ENCODE measurements at regions not wholly inside any gene's neighbourhood (a gene's known extent, or its start where the extent isn't known, plus 50 kb on each side); places are given as distances from the start of the nearest gene placed in this dataset.

GRCh38 chr14:98184457-98184856, 1087.5 kb downstream of the BCL11B start:
- Histone ChIP-seq H3K27ac (no peak overlapping the region), H3K4me3 (no peak overlapping the region), H3K4me2 (no peak overlapping the region), H3K36me3 (replicated peaks; ENCODE audit: insufficient read depth, low read depth) (no peaks in the 10 kb centered on the region), H4K20me1 (ENCODE audit: insufficient read depth, poor library complexity, severe bottlenecking) (no peaks in the 10 kb centered on the region), H3K79me2 (no peaks in the 10 kb centered on the region), H3K9me2 (replicated peaks; ENCODE audit: insufficient read depth) (no peaks in the 10 kb centered on the region), H3K27me3 (no peaks in the 10 kb centered on the region), H3K9me3 (ENCODE audit: low read depth) (no peaks in the 10 kb centered on the region), H3K4me1 (ENCODE audit: insufficient read depth) (no peaks in the 10 kb centered on the region), H2AFZ (no peak overlapping the region)
- TF ChIP-seq CTCF (IDR thresholded peaks at IDR 0.05; ENCODE audit: poor library complexity), result no peak
- no peak for TF ChIP-seq EZH2phosphoT487 (IDR thresholded peaks at IDR 0.05; ENCODE audit: low read depth, severe bottlenecking, unreplicated experiment)
- TF ChIP-seq EZH2 (IDR thresholded peaks at IDR 0.05; ENCODE audit: borderline replicate concordance), result no peak
- DNase-seq (ENCODE audit: low spot score), result no peak
- 90% methylated on average over 6 of the region's 6 CpGs for WGBS (ENCODE audit: low lambda C conversion rate, missing lambda C conversion rate)

- no peak for DNase-seq (ENCODE audit: low spot score)
- no peak overlapping the region for H2AFZ ChIP-seq
- TF ChIP-seq EZH2 (IDR thresholded peaks at IDR 0.05; ENCODE audit: borderline replicate concordance) (no peak), EZH2phosphoT487 (IDR thresholded peaks at IDR 0.05; ENCODE audit: low read depth, severe bottlenecking, unreplicated experiment) (no peak), CTCF (IDR thresholded peaks at IDR 0.05; ENCODE audit: poor library complexity) (no peak)
- H3K36me3 ChIP-seq (replicated peaks; ENCODE audit: insufficient read depth, low read depth), result no peaks in the 10 kb centered on the region
- no peaks in the 10 kb centered on the region for H4K20me1 ChIP-seq (ENCODE audit: insufficient read depth, poor library complexity, severe bottlenecking)
- no peaks in the 10 kb centered on the region for H3K4me1 ChIP-seq (ENCODE audit: insufficient read depth)
- no peaks in the 10 kb centered on the region for H3K9me3 ChIP-seq (ENCODE audit: low read depth)
- H3K4me3 ChIP-seq, result no peak overlapping the region
- no peak overlapping the region for H3K4me2 ChIP-seq
- WGBS (ENCODE audit: low lambda C conversion rate, missing lambda C conversion rate), result 84% methylated on average over 8 of the region's 8 CpGs
- H3K9me2 ChIP-seq (replicated peaks; ENCODE audit: insufficient read depth), result no peaks in the 10 kb centered on the region
- no peak overlapping the region for H3K27ac ChIP-seq
- H3K27me3 ChIP-seq, result peaks cover under 1% of the 10 kb centered on the region
- no peaks in the 10 kb centered on the region for H3K79me2 ChIP-seq
Measured at GRCh38 chr14:98185036-98185435, 1087.0 kb downstream of the BCL11B start.

GRCh38 chr14:98186140-98186539, 1085.9 kb downstream of the BCL11B start:
- H3K4me3 ChIP-seq, result no peak overlapping the region
- H3K36me3 ChIP-seq (replicated peaks; ENCODE audit: insufficient read depth, low read depth), result no peaks in the 10 kb centered on the region
- H3K4me2 ChIP-seq, result no peak overlapping the region
- no peak overlapping the region for H3K27ac ChIP-seq
- no peaks in the 10 kb centered on the region for H3K79me2 ChIP-seq
- peaks cover 8% of the 10 kb centered on the region for H3K27me3 ChIP-seq
- DNase-seq (ENCODE audit: low spot score), result no peak
- no peaks in the 10 kb centered on the region for H3K4me1 ChIP-seq (ENCODE audit: insufficient read depth)
- H3K9me3 ChIP-seq (ENCODE audit: low read depth), result no peaks in the 10 kb centered on the region
- 76% methylated on average over 3 of the region's 3 CpGs for WGBS (ENCODE audit: low lambda C conversion rate, missing lambda C conversion rate)
- no peaks in the 10 kb centered on the region for H4K20me1 ChIP-seq (ENCODE audit: insufficient read depth, poor library complexity, severe bottlenecking)
- TF ChIP-seq CTCF (IDR thresholded peaks at IDR 0.05; ENCODE audit: poor library complexity), result no peak
- no peak for TF ChIP-seq EZH2phosphoT487 (IDR thresholded peaks at IDR 0.05; ENCODE audit: low read depth, severe bottlenecking, unreplicated experiment)
- no peak for TF ChIP-seq EZH2 (IDR thresholded peaks at IDR 0.05; ENCODE audit: borderline replicate concordance)
- no peaks in the 10 kb centered on the region for H3K9me2 ChIP-seq (replicated peaks; ENCODE audit: insufficient read depth)
- no peak overlapping the region for H2AFZ ChIP-seq

- H3K9me3 ChIP-seq (ENCODE audit: low read depth), result no peaks in the 10 kb centered on the region
- H4K20me1 ChIP-seq (ENCODE audit: insufficient read depth, poor library complexity, severe bottlenecking), result no peaks in the 10 kb centered on the region
- 87% methylated on average over 2 of the region's 2 CpGs for WGBS (ENCODE audit: low lambda C conversion rate, missing lambda C conversion rate)
- H3K27ac ChIP-seq, result no peak overlapping the region
- H3K4me1 ChIP-seq (ENCODE audit: insufficient read depth), result no peaks in the 10 kb centered on the region
- H3K36me3 ChIP-seq (replicated peaks; ENCODE audit: insufficient read depth, low read depth), result no peaks in the 10 kb centered on the region
- H2AFZ ChIP-seq, result no peak overlapping the region
- H3K4me2 ChIP-seq, result no peak overlapping the region
- H3K9me2 ChIP-seq (replicated peaks; ENCODE audit: insufficient read depth), result no peaks in the 10 kb centered on the region
- peaks cover 8% of the 10 kb centered on the region for H3K27me3 ChIP-seq
- H3K4me3 ChIP-seq, result no peak overlapping the region
- no peaks in the 10 kb centered on the region for H3K79me2 ChIP-seq
- TF ChIP-seq CTCF (IDR thresholded peaks at IDR 0.05; ENCODE audit: poor library complexity) (no peak), EZH2phosphoT487 (IDR thresholded peaks at IDR 0.05; ENCODE audit: low read depth, severe bottlenecking, unreplicated experiment) (no peak), EZH2 (IDR thresholded peaks at IDR 0.05; ENCODE audit: borderline replicate concordance) (no peak)
- no peak for DNase-seq (ENCODE audit: low spot score)
Measured at GRCh38 chr14:98187281-98187680, 1084.7 kb downstream of the BCL11B start.
